ENCODE measurements at regions not wholly inside any gene's neighbourhood (a gene's known extent, or its start where the extent isn't known, plus 50 kb on each side); places are given as distances from the start of the nearest gene placed in this dataset.

GRCh38 chr16:24463196-24463945, 76.0 kb upstream of the RBBP6 start:
- in situ Hi-C loops (cut with MboI; ENCODE audit: low pct_unique_long_range_greater_than_20kb in 2 of 9, low sequenced_read_pairs in 9 of 9, unreplicated experiment in 9 of 9), result no loop called here
- WGBS, 10 experiments, result 25 to 85% (median 56%) methylated on average over 3 to 8 of the region's 10 CpGs; no CpG with 5 or more reads in 1 of the 10 experiments
- Histone ChIP-seq H3K4me3 (no peak overlapping the region), H3K27ac (no peak overlapping the region), H3K4me1 (replicated peaks in 1 of 2) (no peaks in the 10 kb centered on the region)
- ATAC-seq (replicated peaks in 6 of 8), result no peak

- WGBS, 10 experiments, result 0 to 80% (median 46%) methylated on average over 1 to 7 of the region's 7 CpGs
- Histone ChIP-seq H3K27ac (no peak overlapping the region), H3K4me1 (replicated peaks in 1 of 2) (no peaks in the 10 kb centered on the region), H3K4me3 (no peak overlapping the region)
- ATAC-seq (replicated peaks in 6 of 8), result no peak
- in situ Hi-C loops (cut with MboI; ENCODE audit: low pct_unique_long_range_greater_than_20kb in 2 of 9, low sequenced_read_pairs in 9 of 9, unreplicated experiment in 9 of 9), result no loop called here
Observed at GRCh38 chr16:24471561-24472350, 67.6 kb upstream of the RBBP6 start.

- WGBS, 10 experiments, result 5 to 100% (median 68%) methylated on average over 1 to 6 of the region's 6 CpGs; no CpG with 5 or more reads in 1 of the 10 experiments
- H3K27ac ChIP-seq, result no peak overlapping the region
- no peak overlapping the region for H3K4me3 ChIP-seq
- in situ Hi-C loops (cut with MboI; ENCODE audit: low pct_unique_long_range_greater_than_20kb in 2 of 9, low sequenced_read_pairs in 9 of 9, unreplicated experiment in 9 of 9), result loop anchor here in 2 of 9 experiments (25.0 kb wide), 2 partner anchors 215 to 440 kb away; partner anchors contain the start of gene CACNG3 (in 1 of the 2)
- peak in 1 of 8 experiments; percentile 23 for ATAC-seq (replicated peaks in 6 of 8)
- H3K4me1 ChIP-seq (replicated peaks in 1 of 2), result no peaks in the 10 kb centered on the region
Observed at GRCh38 chr16:24477492-24477891, 61.9 kb upstream of the RBBP6 start.

GRCh38 chr16:24478401-24478800, 61.0 kb upstream of the RBBP6 start:
- 14 to 100% (median 80%) methylated on average over 1 to 7 of the region's 7 CpGs; no CpG with 5 or more reads in 2 of the 10 experiments for WGBS, 10 experiments
- ATAC-seq (replicated peaks in 6 of 8), result no peak
- in situ Hi-C loops (cut with MboI; ENCODE audit: low pct_unique_long_range_greater_than_20kb in 2 of 9, low sequenced_read_pairs in 9 of 9, unreplicated experiment in 9 of 9), result loop anchor here in 2 of 9 experiments (25.0 kb wide), 2 partner anchors 216 to 441 kb away; partner anchors contain the start of gene CACNG3 (in 1 of the 2)

DNA sequence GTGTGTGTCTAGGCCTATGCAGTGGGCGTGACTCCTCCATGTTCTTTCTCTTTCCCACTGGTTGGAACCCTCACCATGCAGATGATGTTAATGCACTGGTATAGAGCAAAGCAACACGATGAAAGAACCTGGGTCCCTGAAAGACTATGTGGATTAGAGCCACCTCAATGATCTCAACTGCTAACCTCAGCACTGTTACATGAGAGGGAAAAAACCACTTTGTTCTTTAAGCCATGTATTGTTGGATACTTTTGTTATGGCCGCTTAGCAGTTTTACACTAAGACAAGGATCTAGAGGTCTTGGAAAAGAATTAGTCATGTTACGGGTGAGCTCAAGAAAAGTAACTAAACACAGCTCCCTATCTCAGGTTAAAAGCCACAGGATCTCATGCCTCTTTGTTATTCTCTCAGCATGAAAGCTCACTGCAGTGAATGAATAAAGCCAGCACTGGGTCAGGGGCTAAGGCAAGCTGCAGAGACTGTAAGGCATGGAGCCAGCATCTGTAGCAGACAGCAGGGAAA, 56.6 kb upstream of the RBBP6 start:
- Histone ChIP-seq H3K4me3 (no peak overlapping the region), H3K4me1 (replicated peaks in 1 of 2) (no peaks in the 10 kb centered on the region), H3K27ac (no peak overlapping the region)
- in situ Hi-C loops (cut with MboI; ENCODE audit: low pct_unique_long_range_greater_than_20kb in 2 of 9, low sequenced_read_pairs in 9 of 9, unreplicated experiment in 9 of 9), result loop anchor here in 2 of 9 experiments (25.0 kb wide), 2 partner anchors 220 to 445 kb away; partner anchors contain the start of gene CACNG3 (in 1 of the 2)
- WGBS, 10 experiments, result 0 to 58% (median 50%) methylated on average over 1 to 4 of the region's 4 CpGs
- ATAC-seq (replicated peaks in 6 of 8), result no peak

More at GRCh38 chr16:24478401-24478800, 61.0 kb upstream of the RBBP6 start:
- Histone ChIP-seq H3K27ac (no peak overlapping the region), H3K4me1 (replicated peaks in 1 of 2) (no peaks in the 10 kb centered on the region), H3K4me3 (no peak overlapping the region)

DNA sequence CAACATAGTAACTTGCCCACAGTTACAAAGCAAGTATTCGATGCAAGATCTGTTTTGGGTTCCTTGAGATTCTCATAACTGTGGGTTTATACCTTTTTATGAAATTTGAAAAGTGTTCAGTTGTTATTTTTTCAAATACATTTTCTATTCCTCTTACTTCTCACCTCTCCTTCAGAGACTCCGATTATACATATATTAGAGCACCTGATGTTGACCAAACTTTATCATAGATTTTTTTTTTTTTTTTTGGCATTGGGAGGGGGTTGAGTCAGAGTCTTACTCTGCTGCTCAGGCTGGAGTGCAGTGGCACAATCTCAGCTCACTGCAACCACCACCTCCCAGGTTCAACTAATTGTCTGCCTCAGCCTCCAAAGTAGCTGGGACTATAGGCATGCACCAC, 51.3 kb upstream of the RBBP6 start:
- 30 to 94% (median 73%) methylated on average over 1 to 2 of the region's 2 CpGs; no CpG with 5 or more reads in 1 of the 10 experiments for WGBS, 10 experiments
- H3K27ac ChIP-seq, result no peak overlapping the region
- H3K4me3 ChIP-seq, result no peak overlapping the region
- ATAC-seq (replicated peaks in 6 of 8), result no peak
- H3K4me1 ChIP-seq (replicated peaks in 1 of 2), result no peaks in the 10 kb centered on the region
- in situ Hi-C loops (cut with MboI; ENCODE audit: low pct_unique_long_range_greater_than_20kb in 2 of 9, low sequenced_read_pairs in 9 of 9, unreplicated experiment in 9 of 9), result loop anchor here in 2 of 9 experiments (25.0 kb wide), 2 partner anchors 226 to 451 kb away; partner anchors contain the start of gene CACNG3 (in 1 of the 2)
